ENCODE measurements at regions not wholly inside any gene's neighbourhood (a gene's known extent, or its start where the extent isn't known, plus 50 kb on each side); places are given as distances from the start of the nearest gene placed in this dataset.

- no peaks in the 10 kb centered on the region for H3K27me3 ChIP-seq (ENCODE audit: control insufficient read depth, insufficient read depth, low read length)
- H3K27ac ChIP-seq, result no peak overlapping the region
- H2AFZ ChIP-seq, result no peak overlapping the region
- no peaks in the 10 kb centered on the region for H3K4me1 ChIP-seq
- no peak overlapping the region for H3K4me2 ChIP-seq (ENCODE audit: low read length)
- no peaks in the 10 kb centered on the region for H3K79me2 ChIP-seq
- no peak overlapping the region for H3K4me3 ChIP-seq (ENCODE audit: low read depth, low read length)
- H3K36me3 ChIP-seq (ENCODE audit: control insufficient read depth, insufficient read depth, low read length), result no peaks in the 10 kb centered on the region
- no peak overlapping the region for H3K9ac ChIP-seq
- no peak for TF ChIP-seq CTCF (IDR thresholded peaks at IDR 0.05)
- no peaks in the 10 kb centered on the region for H3K9me3 ChIP-seq (ENCODE audit: control insufficient read depth, low read length)
These were observed 236.8 kb upstream of the MARCKS start for GRCh38 chr6:113620386-113620785.

DNA sequence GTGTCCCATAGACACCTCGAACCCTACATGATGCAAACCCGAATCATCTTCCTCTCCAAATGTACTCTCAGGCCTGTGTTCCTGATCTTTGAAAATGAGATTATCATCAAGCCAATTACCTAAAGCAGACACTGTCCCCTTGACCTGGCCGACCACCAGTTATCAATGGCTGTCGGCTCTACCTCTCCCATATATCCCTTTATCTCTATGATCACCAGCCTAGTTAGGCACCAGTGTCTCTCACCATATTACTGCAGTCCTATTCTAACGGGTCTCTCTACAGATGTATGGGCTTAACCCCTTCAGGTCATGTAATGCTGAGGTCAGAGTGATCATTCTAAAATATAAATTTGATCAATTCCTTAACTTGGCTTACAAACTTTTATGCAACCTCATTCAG lies 234.9 kb upstream of the MARCKS start:
- H3K79me2 ChIP-seq, result no peaks in the 10 kb centered on the region
- no peak overlapping the region for H2AFZ ChIP-seq
- no peak overlapping the region for H3K4me2 ChIP-seq (ENCODE audit: low read length)
- no peak for TF ChIP-seq CTCF (IDR thresholded peaks at IDR 0.05)
- H3K4me3 ChIP-seq (ENCODE audit: low read depth, low read length), result no peak overlapping the region
- H3K36me3 ChIP-seq (ENCODE audit: control insufficient read depth, insufficient read depth, low read length), result no peaks in the 10 kb centered on the region
- H3K4me1 ChIP-seq, result no peaks in the 10 kb centered on the region
- no peaks in the 10 kb centered on the region for H3K27me3 ChIP-seq (ENCODE audit: control insufficient read depth, insufficient read depth, low read length)
- H3K9ac ChIP-seq, result no peak overlapping the region
- H3K9me3 ChIP-seq (ENCODE audit: control insufficient read depth, low read length), result no peaks in the 10 kb centered on the region
- H3K27ac ChIP-seq, result no peak overlapping the region

DNA sequence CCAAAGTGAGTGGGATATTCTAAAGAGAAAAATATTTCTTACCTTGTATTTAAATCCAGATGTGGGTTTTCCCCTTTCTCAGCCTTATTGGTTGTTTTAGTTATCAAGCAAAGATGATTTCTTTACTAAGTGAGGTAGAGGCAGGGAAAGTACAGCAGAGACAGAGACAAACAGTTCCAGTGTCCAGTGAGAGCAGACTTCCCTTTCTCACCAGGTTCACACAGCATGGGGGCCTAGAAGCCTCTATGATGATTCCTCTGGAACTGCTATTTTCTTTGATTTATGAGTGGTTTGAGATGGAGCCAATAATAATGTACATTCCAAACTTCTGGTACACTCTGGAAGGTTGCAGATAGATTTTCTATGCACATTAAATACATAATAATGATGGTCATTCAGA lies 234.0 kb upstream of the MARCKS start:
- Histone ChIP-seq H3K79me2 (no peaks in the 10 kb centered on the region), H3K4me1 (no peaks in the 10 kb centered on the region), H3K9ac (no peak overlapping the region), H3K27me3 (ENCODE audit: control insufficient read depth, insufficient read depth, low read length) (no peaks in the 10 kb centered on the region), H3K4me3 (ENCODE audit: low read depth, low read length) (no peak overlapping the region), H3K27ac (no peak overlapping the region), H3K36me3 (ENCODE audit: control insufficient read depth, insufficient read depth, low read length) (no peaks in the 10 kb centered on the region), H3K4me2 (ENCODE audit: low read length) (no peak overlapping the region), H3K9me3 (ENCODE audit: control insufficient read depth, low read length) (no peaks in the 10 kb centered on the region), H2AFZ (no peak overlapping the region)
- TF ChIP-seq CTCF (IDR thresholded peaks at IDR 0.05), result no peak

DNA sequence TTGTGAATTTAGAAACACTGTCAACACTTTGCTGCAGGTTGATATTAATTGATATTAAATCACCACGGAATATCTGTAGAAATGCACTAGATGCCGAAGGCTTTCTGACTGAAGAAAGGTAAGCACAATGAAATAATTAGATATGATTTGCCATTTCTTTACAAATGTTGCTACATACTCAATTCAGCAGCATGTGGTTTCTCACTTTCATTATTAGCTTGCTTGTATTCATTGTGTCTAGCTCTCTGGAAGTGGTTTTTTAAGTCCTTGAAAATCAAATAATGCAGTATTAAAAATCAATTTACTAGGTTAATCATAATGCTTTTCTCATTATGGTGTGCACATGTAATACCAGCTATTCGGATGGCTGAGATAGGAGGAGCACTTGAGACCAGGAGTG lies 231.3 kb upstream of the MARCKS start:
- H3K27ac ChIP-seq, result no peak overlapping the region
- H3K9ac ChIP-seq, result no peak overlapping the region
- H3K4me1 ChIP-seq, result no peaks in the 10 kb centered on the region
- no peaks in the 10 kb centered on the region for H3K36me3 ChIP-seq (ENCODE audit: control insufficient read depth, insufficient read depth, low read length)
- no peaks in the 10 kb centered on the region for H3K79me2 ChIP-seq
- H3K9me3 ChIP-seq (ENCODE audit: control insufficient read depth, low read length), result no peaks in the 10 kb centered on the region
- H2AFZ ChIP-seq, result no peak overlapping the region
- H3K27me3 ChIP-seq (ENCODE audit: control insufficient read depth, insufficient read depth, low read length), result no peaks in the 10 kb centered on the region
- no peak for TF ChIP-seq CTCF (IDR thresholded peaks at IDR 0.05)
- no peak overlapping the region for H3K4me2 ChIP-seq (ENCODE audit: low read length)
- H3K4me3 ChIP-seq (ENCODE audit: low read depth, low read length), result no peak overlapping the region

- Histone ChIP-seq H2AFZ (no peak overlapping the region), H3K27me3 (ENCODE audit: control insufficient read depth, insufficient read depth, low read length) (no peaks in the 10 kb centered on the region), H3K4me3 (ENCODE audit: low read depth, low read length) (no peak overlapping the region), H3K9ac (no peak overlapping the region), H3K27ac (no peak overlapping the region), H3K79me2 (no peaks in the 10 kb centered on the region), H3K9me3 (ENCODE audit: control insufficient read depth, low read length) (no peaks in the 10 kb centered on the region), H3K36me3 (ENCODE audit: control insufficient read depth, insufficient read depth, low read length) (no peaks in the 10 kb centered on the region), H3K4me2 (ENCODE audit: low read length) (no peak overlapping the region), H3K4me1 (no peaks in the 10 kb centered on the region)
- no peak for TF ChIP-seq CTCF (IDR thresholded peaks at IDR 0.05)
These were observed 230.7 kb upstream of the MARCKS start for GRCh38 chr6:113626475-113626874.
